Calu3 (cell line): ENCODE measurements at regions not wholly inside any gene's neighbourhood (a gene's known extent, or its start where the extent isn't known, plus 50 kb on each side); places are given as distances from the start of the nearest gene placed in this dataset.
A peak's percentile ranks its signal among the peaks of the same experiment; 100 is the strongest.

Experiments
- BruUV-seq: library from RNA; stranded (reverse); fragments of 400-500 nt; replicated peaks from 2 replicates; lab custom pipeline; 2021; lab: Mats Ljungman, UMichigan
- CTCF ChIA-PET: fragments of 300-600 bp; sonication (Branson Sonifier 250); formaldehyde crosslinking; loops from one replicate; lab custom pipeline; 2022; ENCODE audit warnings: antibody characterized with exemption; lab: Charles Lee
- DNase-seq: peaks from one replicate; pipeline ENCODE4 v3.0.0; 2022
- H3K27ac Mint-ChIP-seq: one replicate; pipeline ENCODE4 v1.8.0; 2022; ENCODE audit warnings: mixed read lengths; ENCODE audit not compliant: unreplicated experiment
- H3K27me3 Mint-ChIP-seq: one replicate; pipeline ENCODE4 v1.8.0; 2022; ENCODE audit warnings: mixed read lengths; ENCODE audit not compliant: unreplicated experiment
- H3K36me3 Mint-ChIP-seq: one replicate; pipeline ENCODE4 v1.8.0; 2022; ENCODE audit warnings: mild to moderate bottlenecking, moderate library complexity, mixed read lengths; ENCODE audit not compliant: insufficient read depth, unreplicated experiment
- H3K4me1 Mint-ChIP-seq: one replicate; pipeline ENCODE4 v1.8.0; 2022; ENCODE audit warnings: mild to moderate bottlenecking, low read depth, mixed read lengths; ENCODE audit not compliant: unreplicated experiment
- H3K4me3 Mint-ChIP-seq: one replicate; pipeline ENCODE4 v1.8.0; 2022; ENCODE audit warnings: mild to moderate bottlenecking, low read depth, moderate library complexity, mixed read lengths; ENCODE audit not compliant: unreplicated experiment
- H3K9me3 Mint-ChIP-seq: one replicate; pipeline ENCODE4 v1.8.0; 2022; ENCODE audit warnings: low read depth, mixed read lengths; ENCODE audit not compliant: unreplicated experiment
- CTCF ChIP-seq: fragments of 200-600 bp; IDR thresholded peaks from one replicate; pipeline ENCODE4 v1.8.0; 2022; ENCODE audit warnings: antibody characterized with exemption; ENCODE audit not compliant: unreplicated experiment
- intact Hi-C: fragments of 100-400 bp; cut with micrococcal nuclease; formaldehyde crosslinking; loops from one replicate; pipeline ENCODE4 v1.10.0; 2022; ENCODE audit not compliant: unreplicated experiment

GRCh38 chr12:19608039-19608438, 168.7 kb downstream of the AEBP2 start:
- H3K36me3 Mint-ChIP-seq = no peaks in the 10 kb centered on the region
- H3K4me1 Mint-ChIP-seq = no peaks in the 10 kb centered on the region
- no peak overlapping the region for H3K27ac Mint-ChIP-seq
- no peak overlapping the region for H3K4me3 Mint-ChIP-seq
- H3K9me3 Mint-ChIP-seq = peaks cover 11% of the 10 kb centered on the region
- TF ChIP-seq CTCF = no peak
- CTCF ChIA-PET = no interaction called here
- intact Hi-C loops = no loop called here
- no peaks in the 10 kb centered on the region for H3K27me3 Mint-ChIP-seq
- DNase-seq = no peak
- BruUV-seq = no TSS peak

DNA sequence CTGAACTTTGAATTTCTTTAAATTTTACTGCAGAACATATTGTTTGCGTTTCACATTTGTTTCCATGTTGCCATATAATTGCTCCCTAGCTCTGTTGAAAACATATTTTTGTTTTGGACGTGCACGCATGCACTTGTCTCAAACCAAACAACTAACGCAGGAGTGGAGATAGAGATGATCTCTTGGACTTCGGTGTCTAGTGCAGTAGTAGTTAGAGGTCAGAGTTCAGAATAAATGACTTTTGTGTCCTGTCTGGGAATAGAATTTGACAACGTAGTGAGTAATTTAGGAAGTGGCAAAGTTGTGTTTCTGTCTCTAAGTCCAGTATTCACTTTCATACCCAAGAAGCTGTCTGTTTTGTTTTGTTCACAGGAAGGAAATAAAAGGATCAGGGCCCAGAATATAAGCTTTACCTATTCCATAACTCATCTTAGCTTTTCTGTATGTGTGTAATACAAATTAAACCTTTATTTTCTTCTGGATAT, 173.8 kb downstream of the AEBP2 start:
- CTCF ChIA-PET = no interaction called here
- TF ChIP-seq CTCF = no peak
- H3K9me3 Mint-ChIP-seq = peaks cover 9% of the 10 kb centered on the region
- BruUV-seq = no TSS peak
- intact Hi-C loops = no loop called here
- H3K36me3 Mint-ChIP-seq = no peaks in the 10 kb centered on the region
- no peak overlapping the region for H3K27ac Mint-ChIP-seq
- no peak for DNase-seq
- no peak overlapping the region for H3K4me3 Mint-ChIP-seq
- H3K4me1 Mint-ChIP-seq = peaks cover 8% of the 10 kb centered on the region
- H3K27me3 Mint-ChIP-seq = no peaks in the 10 kb centered on the region

DNA sequence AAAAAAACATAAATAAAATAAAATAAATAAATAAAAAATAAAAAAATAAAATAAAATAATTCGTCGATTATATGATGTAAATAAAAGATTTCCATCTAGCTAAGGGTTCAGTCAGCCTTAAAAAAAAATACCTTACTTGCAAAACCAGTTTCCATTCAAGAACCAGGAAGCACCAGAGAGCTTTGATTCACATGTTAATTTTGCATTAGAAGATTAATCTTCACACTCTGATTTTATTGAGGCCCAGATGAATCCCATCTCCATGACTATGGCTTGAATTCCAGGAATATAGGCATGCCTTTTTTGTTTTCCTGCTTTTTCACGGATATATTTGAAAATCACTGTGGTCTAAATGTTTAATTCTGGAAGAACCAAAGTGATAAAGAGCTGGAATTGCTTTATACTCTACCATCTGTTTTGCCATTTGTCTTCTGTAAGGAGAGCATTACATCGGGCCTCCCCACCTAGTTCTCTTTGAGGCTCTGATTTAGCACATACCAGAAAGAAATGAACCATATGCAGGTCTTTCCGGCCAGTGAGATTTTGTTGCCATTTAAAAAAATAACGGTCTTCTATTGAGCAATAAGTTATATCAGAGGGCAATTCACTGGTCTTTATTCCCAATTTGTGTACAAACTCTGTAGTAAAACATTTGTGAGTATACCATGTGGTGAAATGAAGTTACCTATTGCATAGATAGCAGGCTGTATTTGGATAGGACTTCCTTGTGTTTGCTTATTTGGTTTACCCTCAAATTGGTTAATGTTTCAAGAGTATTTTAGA, 175.5 kb downstream of the AEBP2 start:
- H3K9me3 Mint-ChIP-seq = peaks cover 8% of the 10 kb centered on the region
- H3K27me3 Mint-ChIP-seq = no peaks in the 10 kb centered on the region
- intact Hi-C loops = no loop called here
- no peaks in the 10 kb centered on the region for H3K36me3 Mint-ChIP-seq
- no TSS peak for BruUV-seq
- CTCF ChIA-PET = interaction anchor here (1.1 kb wide), 1 partner anchor 700 kb away, joined by 3 read pairs; no protein-coding TSS in a partner anchor
- no peak overlapping the region for H3K4me3 Mint-ChIP-seq
- TF ChIP-seq CTCF = no peak
- peaks cover 8% of the 10 kb centered on the region for H3K4me1 Mint-ChIP-seq
- DNase-seq = no peak
- H3K27ac Mint-ChIP-seq = peak overlapping the region; percentile 33

DNA sequence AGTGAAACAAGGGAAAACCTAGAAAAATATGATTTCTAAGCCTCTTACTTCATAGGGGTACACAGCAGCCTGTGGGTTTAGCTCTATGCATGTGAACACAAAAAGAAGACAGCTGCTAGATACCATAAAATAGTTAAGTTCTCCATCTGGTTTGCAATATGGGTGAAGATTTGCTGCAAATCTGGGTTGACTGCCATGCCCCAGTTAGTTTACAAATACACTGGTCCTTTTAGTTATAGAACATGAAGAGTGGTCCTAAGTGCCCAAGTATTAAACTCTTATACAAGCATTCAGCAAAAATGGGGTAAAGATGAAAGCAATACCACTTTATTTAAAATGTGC, 176.1 kb downstream of the AEBP2 start:
- H3K4me3 Mint-ChIP-seq = no peak overlapping the region
- CTCF ChIA-PET = no interaction called here
- no peak for TF ChIP-seq CTCF
- peaks cover 6% of the 10 kb centered on the region for H3K9me3 Mint-ChIP-seq
- intact Hi-C loops = no loop called here
- H3K36me3 Mint-ChIP-seq = no peaks in the 10 kb centered on the region
- no TSS peak for BruUV-seq
- H3K27ac Mint-ChIP-seq = no peak overlapping the region
- H3K4me1 Mint-ChIP-seq = peaks cover 8% of the 10 kb centered on the region
- no peaks in the 10 kb centered on the region for H3K27me3 Mint-ChIP-seq
- no peak for DNase-seq
